ENCODE measurements at regions not wholly inside any gene's neighbourhood (a gene's known extent, or its start where the extent isn't known, plus 50 kb on each side); places are given as distances from the start of the nearest gene placed in this dataset.
"Not testable (repeated sequence)": the region's sequence is repeated elsewhere in the genome, so short reads cannot be mapped to it uniquely, and the experiment has no call there.

DNA sequence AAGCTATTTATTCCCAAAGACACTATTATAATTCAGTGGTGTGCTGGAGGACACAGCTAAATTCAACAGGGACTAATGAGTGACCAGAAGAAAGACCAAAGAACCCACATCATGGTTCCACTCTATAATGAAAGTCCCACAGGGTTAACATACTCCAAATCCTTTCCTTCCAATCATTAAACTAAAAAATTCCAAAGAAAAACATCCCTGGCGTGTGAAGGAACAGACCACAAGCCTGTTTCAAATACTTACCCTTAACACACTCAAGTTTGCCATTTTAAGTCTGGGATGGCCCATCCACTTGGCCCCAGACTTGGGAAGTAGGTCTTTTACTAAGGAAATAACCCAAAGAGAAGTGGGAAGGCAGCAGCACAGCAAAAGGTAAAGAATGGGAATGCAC is 150.1 kb upstream of the CCDC150 start:
- DNase-seq (ENCODE audit: low spot score) = no peak

GRCh38 chr2:196492946-196493345 is 146.6 kb upstream of the CCDC150 start:
- no peak for DNase-seq (ENCODE audit: low spot score)

DNA sequence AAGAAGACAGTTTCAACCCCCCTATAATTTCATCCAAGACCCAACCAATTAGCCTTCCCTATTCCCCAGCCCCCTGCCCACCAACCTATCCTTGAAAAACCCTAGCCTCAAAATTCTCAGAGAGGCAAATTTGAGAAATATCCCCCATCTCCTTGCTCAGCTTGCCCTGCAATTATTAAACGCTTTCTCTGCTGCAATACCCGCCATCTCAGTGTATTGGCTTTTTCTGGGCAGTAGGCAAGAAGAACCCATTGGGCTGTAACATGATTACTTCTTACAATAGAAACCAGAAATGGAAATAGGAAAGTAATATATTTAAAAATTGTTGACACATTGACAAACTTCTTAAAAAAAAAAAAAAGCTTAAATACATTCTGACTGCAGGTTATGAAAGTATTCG is 140.6 kb upstream of the CCDC150 start:
- DNase-seq (ENCODE audit: low spot score) = no peak

GRCh38 chr2:196499686-196500085 is 139.8 kb upstream of the CCDC150 start:
- no peak for DNase-seq (ENCODE audit: low spot score)

GRCh38 chr2:196500686-196501431 is 138.7 kb upstream of the CCDC150 start:
- no peak for DNase-seq (ENCODE audit: low spot score)

DNA sequence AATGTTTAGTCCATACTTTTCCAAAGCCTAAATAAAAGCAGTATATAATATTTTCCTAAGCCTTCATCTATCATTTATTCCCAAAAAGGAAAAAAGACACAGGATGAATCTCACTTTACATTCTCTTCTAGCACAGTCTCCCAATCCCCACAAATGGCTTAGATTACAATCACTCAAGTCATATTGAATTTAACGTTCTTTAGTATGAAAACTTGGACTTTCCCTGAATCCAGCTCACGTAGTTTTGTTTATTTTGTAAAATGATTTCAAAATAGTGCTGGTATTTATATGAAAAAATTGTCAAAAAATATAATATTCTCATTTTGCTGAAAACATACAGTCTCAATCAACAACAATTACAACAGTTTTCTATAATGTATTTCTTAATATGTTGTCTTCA is 137.7 kb upstream of the CCDC150 start:
- no peak for DNase-seq (ENCODE audit: low spot score)

GRCh38 chr2:196502386-196502785 is 137.1 kb upstream of the CCDC150 start:
- no peak for DNase-seq (ENCODE audit: low spot score)

DNA sequence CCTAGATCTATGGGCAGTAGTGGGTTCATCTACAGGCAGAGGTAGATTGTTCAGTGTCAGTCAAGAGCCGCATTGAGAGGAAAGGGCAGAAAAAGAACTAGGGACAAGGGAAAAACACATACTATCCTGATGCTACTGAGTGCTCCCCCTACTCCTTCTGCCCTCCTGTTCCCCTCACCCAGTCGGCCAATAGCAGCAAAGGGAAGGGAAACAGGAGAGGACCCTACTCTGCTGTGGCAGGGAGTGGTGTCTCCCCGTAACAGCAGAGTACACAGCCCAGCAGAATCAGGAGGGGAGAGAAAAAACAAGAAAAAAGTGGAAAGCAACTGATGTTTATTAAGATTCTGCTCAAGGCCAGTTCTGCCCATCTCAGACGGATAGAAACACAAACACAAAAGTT is 136.1 kb upstream of the CCDC150 start:
- no peak for DNase-seq (ENCODE audit: low spot score)

DNA sequence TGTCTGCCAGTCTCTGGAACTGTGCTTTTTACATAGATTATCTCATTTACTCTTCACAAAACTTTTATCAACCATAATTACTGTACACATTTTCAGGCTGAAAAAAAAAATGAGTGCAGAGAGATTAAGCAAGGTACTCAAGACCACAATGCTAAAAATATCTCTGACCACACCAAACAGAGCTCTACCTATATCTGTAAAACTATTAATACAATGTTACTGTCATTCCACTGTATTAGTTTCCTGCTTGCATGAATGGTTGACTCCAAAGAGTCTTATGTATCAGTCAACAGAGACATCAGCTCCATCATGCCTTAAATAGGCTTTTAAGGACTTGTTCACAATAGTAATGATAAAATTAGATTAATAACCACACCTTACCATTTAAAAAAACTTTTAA is 134.7 kb upstream of the CCDC150 start:
- no peak for DNase-seq (ENCODE audit: low spot score)

- no peak for DNase-seq (ENCODE audit: low spot score)
Measured at GRCh38 chr2:196510246-196510645, 129.3 kb upstream of the CCDC150 start.

DNA sequence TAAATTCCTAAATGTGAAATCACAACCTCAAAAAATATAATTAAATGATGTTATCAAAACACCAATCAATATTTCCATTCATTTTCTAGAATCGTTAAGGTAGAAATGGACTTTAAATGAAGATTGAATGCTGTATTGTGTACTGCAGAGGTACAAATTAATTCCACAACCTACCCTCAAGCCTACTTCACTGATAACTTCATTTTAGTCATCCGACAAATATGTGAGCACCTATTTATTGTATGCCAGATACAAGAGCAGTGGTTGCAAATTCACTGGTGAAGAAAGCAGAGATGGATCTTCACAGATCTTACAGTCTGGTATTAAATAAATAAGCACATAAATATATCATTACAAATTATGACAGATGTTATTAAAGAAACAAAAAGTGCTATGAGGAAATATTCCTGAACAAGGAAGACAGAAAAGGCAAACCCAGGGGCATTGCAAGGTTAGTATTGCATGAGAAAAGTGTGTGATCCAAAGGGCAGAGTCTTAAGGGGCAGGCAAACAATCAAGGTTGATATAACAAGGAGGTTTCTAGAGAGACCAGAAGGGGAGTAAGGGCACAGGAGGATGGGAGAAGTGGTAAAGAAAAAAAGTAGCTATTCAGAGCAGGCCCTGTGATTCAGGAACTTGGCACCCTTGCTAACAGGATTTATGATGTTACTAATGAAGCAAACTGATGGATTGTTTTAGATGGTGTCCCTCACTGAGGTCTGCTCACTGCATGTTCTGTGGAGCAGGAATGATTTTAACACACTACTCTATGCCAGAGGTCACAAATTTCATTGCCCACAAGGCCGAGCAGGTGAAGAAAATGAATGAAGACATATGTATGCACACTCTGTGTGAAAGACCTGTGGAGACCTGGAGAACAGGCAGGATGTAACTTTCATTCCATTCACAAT is 128.0 kb upstream of the CCDC150 start:
- DNase-seq (ENCODE audit: low spot score) = no peak

DNA sequence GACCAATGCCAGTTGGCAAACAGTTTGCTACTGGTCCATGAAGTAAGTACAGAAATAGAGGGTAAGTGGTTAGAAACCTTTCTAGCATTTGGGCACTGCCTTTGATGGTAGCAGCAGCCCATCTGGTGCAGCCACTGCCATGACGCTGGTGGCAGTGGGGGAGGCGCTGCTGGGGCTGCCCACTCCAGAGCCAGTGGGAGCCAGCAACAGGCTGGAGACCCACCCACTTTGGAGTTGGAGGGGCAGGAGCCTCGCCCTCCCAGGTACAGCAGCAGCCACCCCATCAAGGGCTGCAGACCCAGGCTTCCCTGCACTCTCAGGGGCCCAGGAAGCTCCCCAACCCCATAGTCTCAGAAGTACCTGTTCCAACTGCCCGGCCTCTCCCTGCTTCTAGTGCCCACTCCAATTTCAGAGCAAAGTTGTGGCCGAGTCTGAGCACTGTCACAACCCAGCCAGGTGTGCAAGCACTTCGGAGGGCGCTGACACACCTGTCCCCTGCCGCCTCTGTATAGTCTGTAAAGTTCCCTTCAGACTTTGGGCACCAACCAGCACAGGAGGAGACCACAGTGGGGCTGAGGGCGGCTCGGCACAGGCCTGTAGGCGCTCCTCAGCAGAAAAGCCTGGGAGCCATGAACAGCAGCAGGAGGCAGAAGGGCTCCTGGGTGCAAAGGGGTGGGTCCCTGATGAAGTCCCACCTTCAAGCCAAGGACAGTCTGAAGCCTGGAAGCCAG is 125.6 kb upstream of the CCDC150 start:
- DNase-seq (ENCODE audit: low spot score) = no peak

GRCh38 chr2:196514641-196515040 is 124.9 kb upstream of the CCDC150 start:
- no peak for DNase-seq (ENCODE audit: low spot score)

GRCh38 chr2:196515051-196515450 is 124.5 kb upstream of the CCDC150 start:
- DNase-seq (ENCODE audit: low spot score) = no peak

- DNase-seq (ENCODE audit: low spot score) = no peak
Measured at GRCh38 chr2:196515608-196516007, 123.9 kb upstream of the CCDC150 start.

GRCh38 chr2:196516564-196516963 is 123.0 kb upstream of the CCDC150 start:
- DNase-seq (ENCODE audit: low spot score) = no peak

DNA sequence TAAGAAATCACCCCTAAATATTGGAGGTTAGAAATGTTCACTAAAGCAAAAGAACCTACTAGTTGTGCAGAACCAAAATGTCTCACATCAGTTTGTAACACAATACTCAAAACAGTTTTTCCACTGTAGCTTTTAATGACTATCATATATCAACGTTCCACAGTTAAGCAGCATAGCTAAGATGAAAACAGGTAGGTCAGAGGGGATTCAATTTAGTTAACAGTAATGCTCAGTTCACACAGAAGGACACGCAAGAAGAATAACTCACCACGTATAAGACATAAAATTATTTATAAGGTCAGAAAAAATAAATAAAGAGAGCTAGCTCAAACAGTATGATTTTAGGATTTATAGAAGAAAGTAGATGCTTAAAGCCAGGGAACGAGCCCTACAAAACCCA is 118.9 kb upstream of the CCDC150 start:
- DNase-seq (ENCODE audit: low spot score) = no peak

- not testable (repeated sequence) for DNase-seq (ENCODE audit: low spot score)
Measured at GRCh38 chr2:196526981-196527725, 112.4 kb upstream of the CCDC150 start.

DNA sequence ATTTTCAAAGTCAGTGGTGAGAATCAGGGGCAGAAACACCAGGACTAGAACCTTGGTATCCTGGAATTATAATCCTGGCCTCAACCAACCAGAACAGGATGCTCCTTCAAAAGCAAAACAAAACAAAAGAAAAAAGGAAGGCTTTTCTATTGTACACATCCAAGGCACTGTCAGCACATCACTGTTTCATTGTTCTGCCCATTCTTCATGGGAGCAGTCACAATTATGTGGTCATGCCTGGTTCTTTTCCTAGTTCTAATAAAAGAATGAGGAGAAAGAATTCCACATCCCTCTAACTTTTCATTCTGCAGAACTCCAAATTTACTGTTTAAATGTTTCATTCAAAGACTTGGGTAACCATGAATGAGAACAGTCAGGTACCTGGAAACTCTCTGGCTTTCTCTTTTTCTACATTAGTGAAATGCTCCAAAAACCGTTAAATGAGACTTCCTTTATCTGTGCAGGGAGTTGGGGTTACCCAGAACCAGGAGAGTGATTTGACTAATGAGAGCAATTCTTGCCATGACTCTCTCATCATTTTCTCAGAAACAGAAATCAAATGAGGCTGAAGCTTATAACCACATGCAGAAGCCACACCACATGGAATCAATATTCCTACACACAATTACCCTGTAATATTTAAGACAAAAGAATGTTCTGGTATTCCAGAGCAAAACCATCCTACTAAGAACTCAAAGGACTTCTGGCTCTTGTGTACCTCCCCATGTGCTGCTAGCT is 110.9 kb upstream of the CCDC150 start:
- DNase-seq (ENCODE audit: low spot score) = no peak

DNA sequence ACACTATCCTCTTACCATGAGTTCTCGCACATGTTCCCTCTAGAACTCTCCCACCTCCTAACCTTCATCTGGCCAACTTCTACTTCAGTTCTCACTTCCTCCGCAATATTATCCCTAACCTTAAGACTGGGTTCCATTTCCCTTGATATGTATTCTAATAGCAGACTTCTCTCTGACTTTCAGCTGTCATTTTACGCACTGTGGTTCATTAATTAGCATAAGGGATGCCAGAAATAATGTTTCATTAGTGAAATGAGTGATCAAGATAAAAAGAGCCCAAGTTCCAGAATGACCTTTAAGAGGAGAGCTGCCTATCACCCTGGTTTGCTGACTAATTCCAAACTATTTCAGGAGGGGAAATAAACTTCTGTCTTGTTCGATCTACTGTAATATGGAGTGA is 108.6 kb upstream of the CCDC150 start:
- no peak for DNase-seq (ENCODE audit: low spot score)
